Raji (cell line): ENCODE measurements at regions not wholly inside any gene's neighbourhood (a gene's known extent, or its start where the extent isn't known, plus 50 kb on each side); places are given as distances from the start of the nearest gene placed in this dataset.
A peak's percentile ranks its signal among the peaks of the same experiment; 100 is the strongest.

Source experiments
- POLR2A ChIP-seq: IDR thresholded peaks from 2 replicates; pipeline ENCODE4 v1.6.1; 2011; ENCODE audit warnings: low read depth, low read length, control low read depth; ENCODE audit not compliant: insufficient read depth

DNA sequence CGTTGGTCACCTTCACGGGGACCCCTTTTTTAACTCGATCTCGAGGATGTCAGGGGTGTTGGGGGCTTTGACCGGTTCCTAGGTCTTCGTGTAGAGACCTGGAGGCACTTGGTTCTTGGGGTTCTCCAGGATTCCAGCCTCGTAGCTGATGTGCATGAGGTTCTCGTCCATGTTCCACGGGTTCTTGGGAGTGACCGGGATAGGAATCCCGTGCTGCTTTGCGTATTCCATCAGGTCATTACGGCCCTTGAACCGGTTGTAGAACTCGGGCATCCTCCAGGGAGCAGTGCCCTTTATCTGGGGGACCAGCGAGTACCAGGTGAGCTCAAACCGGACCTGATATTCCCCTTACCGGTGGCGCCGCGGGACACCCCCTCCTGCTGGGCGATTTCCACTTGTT is 88.0 kb upstream of the RIPOR2 start:
- no peak for TF ChIP-seq POLR2A

DNA sequence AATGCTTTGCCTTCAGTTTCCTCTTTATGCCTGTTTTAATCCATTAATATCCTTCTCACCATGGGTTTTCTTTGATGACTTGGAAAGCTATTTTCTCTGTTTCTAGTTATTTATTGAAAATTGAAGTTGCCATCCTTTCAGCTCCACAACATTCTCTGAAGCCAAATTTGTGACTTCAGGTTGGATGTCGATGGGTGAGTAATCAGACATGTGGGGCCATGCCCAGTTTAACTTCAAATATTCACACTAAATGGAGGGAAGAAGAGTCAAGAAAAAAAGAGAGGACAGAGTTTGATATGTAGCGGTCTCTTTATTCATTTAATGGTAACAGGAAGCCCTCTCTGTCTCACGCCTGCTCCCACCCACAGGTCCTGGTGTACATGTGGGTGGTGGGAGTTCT is 89.1 kb upstream of the RIPOR2 start:
- TF ChIP-seq POLR2A, result no peak

DNA sequence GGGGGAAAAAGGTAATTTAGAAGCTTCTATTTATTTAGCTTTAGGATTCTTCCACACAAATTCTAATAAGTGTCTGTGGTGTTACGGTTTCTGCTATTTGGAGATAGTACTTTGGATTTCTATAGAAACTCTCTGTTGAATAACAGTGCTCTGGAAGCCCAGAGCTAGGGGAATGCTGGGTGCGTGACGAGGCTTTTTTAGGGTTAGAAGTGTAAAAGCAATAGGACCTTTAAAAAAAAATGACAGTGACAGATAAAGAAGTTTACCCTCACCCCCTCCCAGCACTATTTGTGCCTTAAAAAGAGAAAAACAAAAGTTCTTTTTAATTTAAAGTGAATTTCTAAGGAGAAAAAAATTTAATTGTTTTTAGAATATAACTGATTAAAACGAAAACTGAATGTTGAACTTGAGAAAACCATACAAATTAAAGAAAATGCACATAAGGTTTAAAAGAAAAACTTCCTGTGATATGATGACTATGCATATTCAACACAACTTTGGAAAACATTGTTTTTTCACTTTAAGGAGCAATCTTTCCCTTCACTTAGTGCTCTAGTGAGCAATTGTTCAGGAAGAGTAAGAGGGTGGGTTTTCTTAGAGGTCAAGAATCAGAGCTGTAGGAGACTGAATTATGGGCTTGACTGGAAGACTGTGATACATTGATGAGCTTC is 89.6 kb upstream of the RIPOR2 start:
- no peak for TF ChIP-seq POLR2A

DNA sequence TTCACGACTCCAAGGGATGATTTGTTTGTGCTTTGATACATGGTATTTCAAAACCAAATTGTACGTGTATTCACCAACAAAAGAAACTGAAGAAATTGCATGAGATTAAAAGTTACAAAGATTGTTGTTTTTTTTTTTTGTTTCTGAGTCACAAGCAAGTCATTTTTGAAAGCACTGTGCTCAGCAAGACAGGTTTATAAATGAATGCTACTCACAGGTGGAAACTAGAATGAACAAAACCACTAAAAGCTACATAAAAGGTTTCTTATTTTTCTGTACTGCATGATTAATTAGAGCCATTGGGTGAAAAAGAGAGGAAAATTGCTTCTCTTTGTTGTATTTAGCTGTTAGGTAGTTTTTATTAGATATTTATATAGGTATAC is 90.2 kb upstream of the RIPOR2 start:
- TF ChIP-seq POLR2A, result no peak

DNA sequence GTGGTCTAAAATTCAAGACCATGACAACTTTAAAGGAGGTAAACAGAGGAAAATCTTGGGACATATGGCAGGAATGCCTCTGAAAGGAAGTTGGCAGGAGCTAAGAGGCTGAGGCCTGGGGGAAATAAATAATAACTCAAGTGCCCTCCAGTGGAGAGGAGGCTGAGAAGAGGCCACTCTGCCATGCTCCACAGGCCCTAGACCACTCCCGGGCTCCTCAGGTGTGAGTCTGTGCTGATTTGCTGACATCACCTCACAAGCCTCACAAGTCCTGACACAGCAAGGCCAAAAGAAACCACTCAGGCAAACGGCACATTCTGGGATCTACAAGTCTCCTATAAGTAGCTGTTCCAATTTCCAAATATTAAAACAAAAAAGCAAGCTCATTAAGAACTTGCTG is 91.0 kb upstream of the RIPOR2 start:
- TF ChIP-seq POLR2A, result no peak

DNA sequence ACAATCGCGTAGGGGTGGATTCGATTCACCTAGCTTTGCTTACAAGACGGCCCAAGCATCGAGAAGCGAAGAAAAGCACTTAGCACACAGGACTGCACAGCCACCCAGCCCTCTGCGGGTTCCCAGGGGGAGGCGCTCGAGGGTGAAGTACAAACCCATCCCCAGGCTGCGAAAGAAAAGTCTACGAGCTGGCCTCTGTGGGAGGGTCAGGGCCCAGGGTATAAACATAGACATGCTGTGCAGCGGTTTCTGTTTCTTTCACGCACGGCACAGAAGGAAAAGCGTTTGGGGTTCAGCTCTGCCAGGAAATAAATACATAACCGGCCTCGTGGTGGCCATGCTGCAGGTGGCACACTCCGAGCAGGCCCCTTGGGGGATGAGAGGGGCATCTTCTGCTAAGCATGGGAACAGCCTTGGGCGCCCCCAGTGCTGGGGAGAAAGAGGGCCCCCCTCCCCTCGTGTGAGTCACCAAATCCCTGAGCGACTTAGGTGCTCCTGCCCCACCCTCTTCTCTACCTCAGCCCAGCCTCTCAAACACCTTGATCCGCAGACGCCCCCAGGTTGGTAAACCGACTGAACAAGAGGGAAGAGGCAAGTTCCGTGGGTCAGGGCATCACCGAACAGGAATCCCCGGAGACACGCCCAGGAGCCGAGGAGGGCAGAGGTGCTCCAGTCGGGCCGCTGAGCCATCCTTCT is 91.6 kb upstream of the RIPOR2 start:
- TF ChIP-seq POLR2A, result no peak

DNA sequence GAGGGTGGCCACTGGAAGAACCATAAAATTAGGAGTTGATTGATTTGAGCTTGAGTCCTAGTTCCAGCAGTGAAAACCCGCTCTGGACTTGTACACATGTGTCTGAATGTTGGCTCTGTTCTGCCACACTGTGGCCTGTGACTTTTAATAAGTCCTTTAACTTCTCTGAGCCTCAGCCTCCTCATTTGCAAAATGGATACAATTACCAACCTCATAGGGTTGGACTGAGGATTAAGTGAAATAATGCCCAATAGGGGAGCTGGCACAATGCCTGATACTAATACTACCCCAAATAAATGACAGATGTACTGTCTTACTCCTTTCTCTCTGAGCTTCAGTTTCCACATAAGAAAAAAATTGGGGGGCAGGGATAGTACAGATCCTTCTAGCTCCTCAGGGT is 92.6 kb upstream of the RIPOR2 start:
- TF ChIP-seq POLR2A, result no peak

DNA sequence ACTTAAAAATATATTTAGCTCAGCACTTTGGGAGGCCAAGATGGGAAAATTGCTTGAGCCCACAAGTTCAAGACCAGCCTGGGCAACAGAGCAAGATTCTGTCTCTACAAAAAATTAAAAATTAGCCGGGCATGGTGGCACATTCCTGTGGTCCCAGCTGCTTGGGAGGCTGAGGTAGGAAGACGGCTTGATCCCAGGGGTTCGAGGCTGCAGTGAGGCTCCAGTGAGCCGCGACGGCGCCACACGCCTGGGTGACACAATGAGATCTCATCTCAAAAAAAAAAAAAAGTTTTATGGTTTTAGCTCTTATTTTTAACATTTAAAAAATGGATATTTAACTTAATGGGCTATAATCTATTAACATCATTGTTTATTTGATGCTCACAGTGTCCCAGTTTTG is 97.2 kb upstream of the RIPOR2 start:
- no peak for TF ChIP-seq POLR2A

DNA sequence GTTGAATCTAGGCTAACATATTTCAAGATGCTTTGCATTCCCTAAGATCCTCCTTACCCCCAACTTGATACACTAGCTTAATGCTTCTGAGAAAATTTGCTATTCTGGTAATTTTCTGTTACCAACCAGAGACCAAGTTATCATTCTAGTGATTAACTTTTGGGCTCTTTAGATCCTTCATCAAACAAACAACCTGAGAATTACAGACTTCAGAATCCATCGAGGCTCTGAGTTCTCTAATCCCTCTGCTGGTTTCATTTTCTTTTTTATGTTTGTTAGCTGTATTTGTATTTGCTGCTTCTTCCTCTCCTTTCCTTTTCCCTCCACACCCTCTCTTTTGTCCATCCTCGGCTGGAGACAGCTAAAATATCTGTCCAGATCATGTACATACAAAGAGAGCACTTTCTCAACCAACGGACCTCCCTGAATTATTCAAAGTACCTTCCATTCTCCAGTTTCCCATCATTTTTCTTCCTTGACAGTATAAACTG is 98.7 kb upstream of the RIPOR2 start:
- no peak for TF ChIP-seq POLR2A

DNA sequence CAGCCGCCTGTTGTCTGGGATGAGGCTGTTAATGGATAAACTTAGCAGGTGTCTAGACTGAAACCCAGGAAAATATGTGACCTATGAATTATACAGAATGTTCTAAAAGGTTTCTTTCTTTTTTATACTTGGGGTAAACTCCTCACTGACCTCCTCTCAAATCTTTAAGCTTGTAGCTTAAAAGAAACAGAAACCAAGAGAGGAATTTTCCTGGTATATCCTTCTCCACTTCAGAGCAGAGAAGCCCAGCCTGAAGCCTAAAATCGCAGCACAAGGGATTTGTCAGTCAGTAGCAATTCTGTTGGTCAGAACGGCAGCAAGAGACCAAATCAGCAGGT is 99.4 kb upstream of the RIPOR2 start:
- no peak for TF ChIP-seq POLR2A

DNA sequence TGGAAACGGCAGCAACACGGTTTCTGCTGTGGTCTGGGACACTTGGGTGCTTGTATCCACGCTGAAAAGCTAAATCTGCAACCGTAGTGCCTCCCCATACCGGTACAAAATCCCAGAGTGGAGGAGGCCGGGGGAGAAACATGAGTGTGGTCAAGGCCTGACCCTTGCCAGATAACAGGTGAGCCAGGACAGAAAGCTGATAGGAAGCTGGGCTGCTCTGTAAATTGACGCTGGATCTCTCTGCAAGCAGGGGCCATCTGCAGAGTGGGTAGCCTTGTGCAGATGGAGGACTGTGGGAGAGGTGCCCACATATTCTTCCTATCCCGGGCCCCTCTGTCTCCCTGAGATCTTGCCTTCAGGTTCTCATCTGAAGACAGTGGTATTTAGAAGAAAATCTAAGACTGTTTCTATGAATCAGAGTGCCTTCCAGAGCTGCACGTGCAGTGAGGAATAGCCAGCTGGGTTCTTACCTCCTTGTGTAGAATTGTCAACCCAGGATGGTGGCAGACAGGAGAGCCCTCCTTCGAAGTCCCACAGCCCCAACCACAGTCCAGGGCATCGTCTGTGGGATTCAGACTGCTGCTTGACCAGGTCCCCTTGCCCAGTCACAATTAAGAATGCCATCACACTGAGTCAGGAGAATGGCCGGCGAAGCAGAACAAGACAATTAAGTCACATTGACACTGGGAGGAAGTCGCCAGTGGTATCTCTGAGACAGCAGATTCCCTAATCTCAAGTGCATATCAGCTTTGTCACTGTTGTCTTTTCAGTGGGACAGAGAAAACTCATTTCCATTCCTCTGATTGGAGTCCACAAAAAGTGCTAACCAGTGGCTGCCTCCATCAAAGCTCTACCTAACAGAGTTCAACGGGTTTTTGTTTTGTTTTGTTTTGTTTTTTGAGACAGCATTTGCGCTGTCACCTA is 100.0 kb upstream of the RIPOR2 start:
- no peak for TF ChIP-seq POLR2A

DNA sequence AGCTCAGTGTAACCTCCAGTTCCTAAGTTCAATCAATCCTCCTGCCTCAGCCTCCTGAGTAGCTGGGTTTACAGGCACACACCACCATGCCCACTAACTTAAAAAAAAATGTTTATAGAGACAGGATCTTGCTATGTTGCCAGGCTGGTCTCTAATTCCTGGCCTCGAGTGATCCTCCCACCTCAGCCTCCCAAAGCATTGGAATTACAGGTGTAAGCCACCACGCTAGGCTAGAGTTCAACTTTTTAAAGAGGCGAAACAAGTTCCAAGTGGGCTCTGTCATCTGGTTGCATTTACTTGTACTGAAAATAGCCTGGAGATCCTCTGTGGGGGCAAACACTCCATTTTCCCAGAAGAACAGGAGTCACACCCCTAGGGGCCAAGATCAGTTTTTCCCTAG is 100.7 kb upstream of the RIPOR2 start:
- TF ChIP-seq POLR2A, result no peak

DNA sequence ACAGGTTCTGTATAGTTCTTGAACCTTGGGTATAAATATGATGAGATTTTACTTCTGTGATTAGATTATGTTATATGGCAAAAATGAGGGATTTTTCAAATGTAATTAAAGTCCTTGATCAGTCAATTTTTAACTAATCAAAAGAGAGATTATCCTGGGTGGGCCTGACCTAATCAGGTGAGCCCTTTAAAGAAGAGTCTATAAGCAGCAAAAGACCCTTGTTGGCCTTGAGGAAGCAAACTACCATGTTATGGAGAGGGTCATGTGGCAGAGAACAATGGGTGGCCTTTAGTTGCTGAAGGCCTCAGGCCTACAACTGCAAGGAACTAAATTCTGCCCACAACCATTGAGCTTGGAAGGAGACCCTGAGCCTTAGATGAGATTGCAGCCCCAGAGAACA is 102.5 kb upstream of the RIPOR2 start:
- TF ChIP-seq POLR2A, result no peak

DNA sequence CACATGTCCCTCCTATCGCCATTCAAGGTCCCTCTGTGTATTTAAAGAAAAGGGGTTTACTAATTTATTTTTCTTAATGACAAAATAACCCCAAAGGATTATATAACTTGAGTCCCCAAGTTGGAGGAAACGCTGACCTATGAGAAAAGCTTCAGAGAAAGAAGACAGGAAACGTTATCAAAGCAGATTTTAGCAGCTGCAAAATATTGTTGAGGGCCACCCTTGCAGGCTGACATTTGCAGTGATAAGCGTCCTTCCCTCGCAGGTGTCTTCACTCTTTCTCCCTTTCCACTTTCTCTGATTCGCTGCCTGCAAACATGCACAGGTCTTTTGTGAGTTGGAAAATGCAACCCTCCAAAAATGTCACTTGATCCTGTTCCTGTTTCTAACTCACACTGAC is 103.2 kb upstream of the RIPOR2 start:
- no peak for TF ChIP-seq POLR2A

DNA sequence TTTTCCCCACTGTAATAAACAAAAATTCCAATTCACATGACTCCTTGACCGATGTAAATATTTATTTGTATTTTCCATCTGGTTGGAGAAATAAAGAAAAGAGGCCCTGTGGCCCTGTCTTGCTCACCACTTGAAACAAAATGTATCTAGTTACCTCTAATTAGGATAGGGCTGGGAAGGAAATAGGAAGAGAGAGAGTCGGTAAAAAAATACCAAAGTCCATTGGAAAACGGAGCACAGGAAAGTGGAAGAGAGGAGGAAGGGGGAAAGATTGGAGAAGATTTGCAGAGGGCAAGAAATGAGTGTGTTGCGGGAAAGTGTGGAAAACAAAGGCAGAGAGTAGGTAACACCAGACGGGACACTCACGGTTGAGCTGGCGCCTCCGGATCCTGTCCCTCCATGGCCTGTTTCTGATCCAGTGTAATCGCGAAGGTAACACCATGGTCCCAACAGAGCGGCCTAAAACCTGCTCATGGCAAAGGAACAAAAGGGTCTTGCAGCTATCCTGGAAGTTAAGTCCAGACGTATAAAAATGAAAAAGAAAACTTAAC is 105.8 kb upstream of the RIPOR2 start:
- TF ChIP-seq POLR2A, result no peak

DNA sequence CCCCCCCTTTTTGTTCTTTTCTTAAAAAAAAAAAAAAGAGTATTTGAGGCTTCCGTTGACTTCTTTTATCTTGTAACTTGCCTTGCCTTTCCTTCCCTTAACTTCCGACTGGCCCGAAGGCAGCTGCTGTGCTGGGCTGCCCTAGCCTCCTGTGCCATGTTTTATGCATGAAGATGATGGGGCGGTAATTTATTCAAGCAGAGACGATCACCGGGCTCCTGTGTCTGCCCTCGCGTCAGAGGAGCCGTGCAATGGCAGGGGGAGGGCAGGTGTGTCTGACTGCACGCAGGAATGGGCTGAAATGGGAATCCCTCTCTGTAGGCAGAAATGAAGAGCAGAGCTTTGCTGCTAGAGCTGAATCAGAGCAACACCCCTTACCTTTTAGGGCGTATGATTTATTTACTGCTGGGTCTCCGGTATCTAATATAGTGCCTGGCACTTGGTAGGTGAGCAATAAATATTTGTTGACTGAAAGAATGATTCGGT is 106.3 kb upstream of the RIPOR2 start:
- peak; percentile 62; the same call in 1 of the 2 replicates for TF ChIP-seq POLR2A

DNA sequence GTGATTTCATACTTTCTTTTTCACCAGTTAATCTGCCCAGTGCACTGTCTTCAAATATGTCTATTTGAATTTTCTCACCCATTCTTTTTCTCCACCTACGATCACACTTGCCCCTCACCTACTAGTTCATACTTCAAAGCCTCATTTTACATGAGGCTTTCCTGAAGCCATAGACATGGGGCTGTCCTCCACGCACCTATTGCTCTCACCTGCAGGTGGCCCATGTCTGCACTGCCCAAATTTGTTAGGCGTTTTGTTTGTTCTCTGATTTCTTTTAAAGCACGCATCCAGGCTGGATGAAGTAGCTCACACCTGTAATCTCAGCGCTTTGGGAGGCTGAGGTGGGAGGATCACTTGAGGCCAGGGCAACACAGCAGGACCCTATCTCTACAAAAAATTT is 106.8 kb upstream of the RIPOR2 start:
- TF ChIP-seq POLR2A, result no peak
